ENCODE measurements at regions not wholly inside any gene's neighbourhood (a gene's known extent, or its start where the extent isn't known, plus 50 kb on each side); places are given as distances from the start of the nearest gene placed in this dataset.
"Not testable (repeated sequence)": the region's sequence is repeated elsewhere in the genome, so short reads cannot be mapped to it uniquely, and the experiment has no call there.

DNA sequence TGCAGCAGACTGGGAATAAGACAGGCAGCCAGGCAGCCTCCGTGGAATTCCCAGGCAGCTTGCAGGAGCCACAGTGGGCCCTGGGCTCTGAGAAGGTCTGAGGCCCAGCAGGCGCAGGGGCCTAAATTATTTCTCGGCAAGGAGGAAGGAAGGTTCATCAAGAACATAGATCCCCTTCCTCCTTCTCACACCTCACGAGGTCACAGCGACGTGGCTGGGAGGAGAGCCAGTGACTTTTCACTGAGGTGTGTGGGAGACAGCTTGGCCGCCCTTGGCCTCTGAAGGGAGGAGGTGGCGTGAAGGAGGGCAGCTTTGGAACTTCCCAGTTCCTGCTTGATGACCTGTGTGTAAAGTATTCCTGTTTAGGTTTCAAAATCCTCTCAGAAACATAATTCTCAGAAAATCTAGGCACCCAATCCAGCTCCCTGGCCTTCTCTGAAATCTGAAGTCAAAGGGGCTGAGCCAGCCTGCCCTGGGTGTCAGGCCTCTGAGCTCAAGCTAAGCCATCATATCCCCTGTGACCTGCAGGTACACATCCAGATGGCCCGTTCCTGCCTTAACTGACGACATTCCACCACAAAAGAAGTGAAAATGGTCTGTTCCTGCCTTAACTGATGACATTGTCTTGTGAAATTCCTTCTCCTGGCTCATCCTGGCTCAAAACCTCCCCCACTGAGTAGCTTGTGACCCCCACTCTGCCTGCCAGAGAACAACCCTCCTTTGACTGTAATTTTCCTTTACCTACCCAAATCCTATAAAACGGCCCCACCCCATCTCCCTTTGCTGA is 161.0 kb downstream of the ADRA2C start:
- H3K4me1 ChIP-seq (ENCODE audit: insufficient read depth, low read length, poor library complexity, severe bottlenecking); H3K27ac ChIP-seq (ENCODE audit: low read depth, low read length, poor library complexity, severe bottlenecking); BruUV-seq (replicated peaks); H3K4me3 ChIP-seq (ENCODE audit: low read depth, low read length, poor library complexity, severe bottlenecking); H3K36me3 ChIP-seq (ENCODE audit: insufficient read depth, low read length, poor library complexity, severe bottlenecking); DNase-seq (ENCODE audit: low spot score); H3K27me3 ChIP-seq (replicated peaks; ENCODE audit: insufficient read depth, low read depth, low read length, poor library complexity); POLR2A ChIA-PET (ENCODE audit: low non-redundant PET); H3K9me3 ChIP-seq (ENCODE audit: low read depth, low read length, poor library complexity, severe bottlenecking); intact Hi-C loops (cut with micrococcal nuclease; ENCODE audit: unreplicated experiment); CTCF ChIA-PET: not testable (repeated sequence)

DNA sequence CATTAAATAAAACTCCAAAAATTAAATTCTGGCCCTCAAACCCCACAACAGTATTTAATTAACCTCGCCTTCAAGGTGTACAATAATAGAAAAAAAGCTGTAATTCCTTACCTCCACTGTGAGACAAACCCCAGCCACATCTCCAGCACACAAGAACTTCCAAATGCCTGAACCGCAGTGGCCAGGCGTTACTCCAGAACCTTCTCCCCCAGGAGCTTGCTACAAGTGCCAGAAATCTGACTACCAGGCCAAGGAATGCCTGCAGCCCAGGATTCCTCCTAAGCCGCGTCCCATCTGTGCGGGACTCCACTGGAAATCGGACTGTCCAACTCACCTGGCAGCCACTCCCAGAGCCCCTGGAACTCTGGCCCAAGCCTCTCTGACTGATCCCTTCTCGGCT is 163.2 kb downstream of the ADRA2C start:
- H3K27ac ChIP-seq (ENCODE audit: low read depth, low read length, poor library complexity, severe bottlenecking); CTCF ChIA-PET; H3K27me3 ChIP-seq (replicated peaks; ENCODE audit: insufficient read depth, low read depth, low read length, poor library complexity); intact Hi-C loops (cut with micrococcal nuclease; ENCODE audit: unreplicated experiment); POLR2A ChIA-PET (ENCODE audit: low non-redundant PET); H3K4me1 ChIP-seq (ENCODE audit: insufficient read depth, low read length, poor library complexity, severe bottlenecking); DNase-seq (ENCODE audit: low spot score); H3K36me3 ChIP-seq (ENCODE audit: insufficient read depth, low read length, poor library complexity, severe bottlenecking); BruUV-seq (replicated peaks); H3K9me3 ChIP-seq (ENCODE audit: low read depth, low read length, poor library complexity, severe bottlenecking); H3K4me3 ChIP-seq (ENCODE audit: low read depth, low read length, poor library complexity, severe bottlenecking): not testable (repeated sequence)

DNA sequence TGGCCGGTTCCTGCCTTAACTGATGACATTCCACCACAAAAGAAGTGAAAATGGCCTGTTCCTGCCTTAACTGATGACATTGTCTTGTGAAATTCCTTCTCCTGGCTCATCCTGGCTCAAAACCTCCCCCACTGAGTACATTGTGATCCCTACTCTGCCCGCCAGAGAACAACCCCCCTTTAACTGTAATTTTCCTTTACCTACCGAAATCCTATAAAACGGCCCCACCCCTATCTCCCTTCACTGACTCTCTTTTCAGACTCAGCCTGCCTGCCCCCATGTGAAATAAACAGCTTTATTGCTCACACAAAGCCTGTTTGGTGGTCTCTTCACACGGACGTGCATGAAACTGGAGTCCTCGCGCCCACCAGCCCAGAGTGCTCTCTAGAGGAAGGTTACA is 166.5 kb downstream of the ADRA2C start:
- H3K9me3 ChIP-seq (ENCODE audit: low read depth, low read length, poor library complexity, severe bottlenecking); BruUV-seq (replicated peaks); CTCF ChIA-PET; H3K27me3 ChIP-seq (replicated peaks; ENCODE audit: insufficient read depth, low read depth, low read length, poor library complexity); H3K4me1 ChIP-seq (ENCODE audit: insufficient read depth, low read length, poor library complexity, severe bottlenecking); H3K36me3 ChIP-seq (ENCODE audit: insufficient read depth, low read length, poor library complexity, severe bottlenecking); intact Hi-C loops (cut with micrococcal nuclease; ENCODE audit: unreplicated experiment); POLR2A ChIA-PET (ENCODE audit: low non-redundant PET); DNase-seq (ENCODE audit: low spot score); H3K4me3 ChIP-seq (ENCODE audit: low read depth, low read length, poor library complexity, severe bottlenecking); H3K27ac ChIP-seq (ENCODE audit: low read depth, low read length, poor library complexity, severe bottlenecking): not testable (repeated sequence)

DNA sequence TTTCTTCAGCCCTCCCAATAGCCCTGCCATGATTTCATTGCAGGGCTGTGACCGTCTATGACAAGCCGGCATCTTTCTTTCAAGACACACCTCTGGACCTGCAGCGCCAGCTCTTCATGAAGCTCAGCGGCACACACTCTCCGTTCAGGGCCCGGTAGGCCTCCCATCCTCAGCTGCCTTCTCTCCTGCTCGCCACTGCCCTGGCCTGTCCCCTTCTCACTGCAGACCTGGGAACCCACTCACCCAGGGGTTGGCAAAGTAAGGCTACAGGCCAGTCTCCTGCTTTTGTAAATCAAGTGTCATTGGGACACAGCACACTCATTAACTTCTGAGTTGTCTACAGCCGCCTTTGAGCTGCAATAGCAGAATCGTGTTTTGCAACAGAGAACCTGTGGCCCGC is 169.2 kb downstream of the ADRA2C start:
- H3K27ac ChIP-seq (ENCODE audit: low read depth, low read length, poor library complexity, severe bottlenecking); H3K9me3 ChIP-seq (ENCODE audit: low read depth, low read length, poor library complexity, severe bottlenecking); H3K4me1 ChIP-seq (ENCODE audit: insufficient read depth, low read length, poor library complexity, severe bottlenecking); CTCF ChIA-PET; H3K4me3 ChIP-seq (ENCODE audit: low read depth, low read length, poor library complexity, severe bottlenecking); BruUV-seq (replicated peaks); POLR2A ChIA-PET (ENCODE audit: low non-redundant PET); H3K36me3 ChIP-seq (ENCODE audit: insufficient read depth, low read length, poor library complexity, severe bottlenecking); intact Hi-C loops (cut with micrococcal nuclease; ENCODE audit: unreplicated experiment); H3K27me3 ChIP-seq (replicated peaks; ENCODE audit: insufficient read depth, low read depth, low read length, poor library complexity); DNase-seq (ENCODE audit: low spot score): not testable (repeated sequence)

DNA sequence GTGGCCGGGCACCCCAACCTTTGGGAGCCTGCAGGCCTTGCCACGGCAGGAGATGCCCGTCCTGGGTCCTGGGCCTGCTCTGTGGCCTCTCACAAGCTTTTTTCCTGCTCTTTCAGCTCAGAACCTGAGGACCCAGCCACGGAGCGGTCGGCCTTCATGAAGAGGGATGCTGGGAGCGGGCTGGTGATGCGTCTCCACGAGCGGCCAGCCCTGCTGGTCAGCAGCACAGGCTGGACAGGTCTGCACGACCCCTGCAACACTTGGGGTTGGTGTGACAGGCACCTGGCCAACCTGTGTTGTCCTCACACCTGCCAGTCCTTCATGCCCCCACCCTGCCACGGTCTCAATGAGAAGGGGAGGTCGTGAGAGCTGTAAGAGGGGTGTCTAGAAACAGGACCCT is 170.0 kb downstream of the ADRA2C start:
- POLR2A ChIA-PET (ENCODE audit: low non-redundant PET): no interaction called here
- intact Hi-C loops (cut with micrococcal nuclease; ENCODE audit: unreplicated experiment): no loop called here
- no peak overlapping the region for H3K27ac ChIP-seq (ENCODE audit: low read depth, low read length, poor library complexity, severe bottlenecking)
- no peaks in the 10 kb centered on the region for H3K36me3 ChIP-seq (ENCODE audit: insufficient read depth, low read length, poor library complexity, severe bottlenecking)
- no peaks in the 10 kb centered on the region for H3K9me3 ChIP-seq (ENCODE audit: low read depth, low read length, poor library complexity, severe bottlenecking)
- no TSS peak for BruUV-seq (replicated peaks)
- CTCF ChIA-PET: no interaction called here
- no peaks in the 10 kb centered on the region for H3K27me3 ChIP-seq (replicated peaks; ENCODE audit: insufficient read depth, low read depth, low read length, poor library complexity)
- no peak for TF ChIP-seq EZH2 (IDR thresholded peaks at IDR 0.05; ENCODE audit: borderline replicate concordance, low read depth, low read length, poor library complexity, severe bottlenecking)
- TF ChIP-seq, protein P1, sequence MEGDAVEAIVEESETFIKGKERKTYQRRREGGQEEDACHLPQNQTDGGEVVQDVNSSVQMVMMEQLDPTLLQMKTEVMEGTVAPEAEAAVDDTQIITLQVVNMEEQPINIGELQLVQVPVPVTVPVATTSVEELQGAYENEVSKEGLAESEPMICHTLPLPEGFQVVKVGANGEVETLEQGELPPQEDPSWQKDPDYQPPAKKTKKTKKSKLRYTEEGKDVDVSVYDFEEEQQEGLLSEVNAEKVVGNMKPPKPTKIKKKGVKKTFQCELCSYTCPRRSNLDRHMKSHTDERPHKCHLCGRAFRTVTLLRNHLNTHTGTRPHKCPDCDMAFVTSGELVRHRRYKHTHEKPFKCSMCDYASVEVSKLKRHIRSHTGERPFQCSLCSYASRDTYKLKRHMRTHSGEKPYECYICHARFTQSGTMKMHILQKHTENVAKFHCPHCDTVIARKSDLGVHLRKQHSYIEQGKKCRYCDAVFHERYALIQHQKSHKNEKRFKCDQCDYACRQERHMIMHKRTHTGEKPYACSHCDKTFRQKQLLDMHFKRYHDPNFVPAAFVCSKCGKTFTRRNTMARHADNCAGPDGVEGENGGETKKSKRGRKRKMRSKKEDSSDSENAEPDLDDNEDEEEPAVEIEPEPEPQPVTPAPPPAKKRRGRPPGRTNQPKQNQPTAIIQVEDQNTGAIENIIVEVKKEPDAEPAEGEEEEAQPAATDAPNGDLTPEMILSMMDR (conservative IDR thresholded peaks at IDR 0.05; ENCODE audit: low read depth, low read length): no peak
- no peak for DNase-seq (ENCODE audit: low spot score)
- no peaks in the 10 kb centered on the region for H3K4me1 ChIP-seq (ENCODE audit: insufficient read depth, low read length, poor library complexity, severe bottlenecking)
- H3K4me3 ChIP-seq (ENCODE audit: low read depth, low read length, poor library complexity, severe bottlenecking): no peak overlapping the region

DNA sequence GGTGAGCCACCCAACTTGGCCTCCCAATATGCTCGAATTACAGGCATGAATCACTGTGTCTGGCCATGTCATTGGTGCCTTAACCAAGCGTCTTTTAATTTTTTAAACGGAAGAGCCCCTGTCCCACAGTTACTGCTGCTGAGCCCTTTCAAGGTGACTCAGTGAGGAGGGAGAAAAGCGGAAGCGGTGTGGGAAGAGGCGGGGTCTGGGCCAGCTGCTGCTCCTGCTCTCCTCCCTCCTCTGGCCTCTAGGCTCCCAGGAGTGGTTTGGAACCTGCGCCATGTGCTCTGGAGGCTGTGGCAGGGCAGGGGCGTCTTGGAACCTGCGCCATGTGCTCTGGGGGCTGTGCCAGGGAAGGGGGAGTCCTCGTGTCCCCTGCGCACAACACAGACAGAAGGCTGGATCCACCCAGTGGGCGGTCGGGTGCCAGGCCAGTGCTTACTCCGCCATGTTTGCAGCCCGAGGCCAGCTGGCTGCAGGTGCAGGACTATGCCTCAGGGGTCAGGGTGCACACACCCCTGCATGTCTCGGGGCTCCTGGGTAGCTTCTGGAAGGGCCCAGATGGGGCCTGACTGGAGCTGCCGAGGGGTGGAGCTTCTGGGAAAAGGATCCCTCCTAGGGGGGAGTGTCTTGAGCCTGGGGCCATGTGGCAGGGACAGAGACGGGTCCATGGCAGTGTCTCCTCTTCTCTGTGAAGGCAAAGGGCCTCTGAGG is 171.8 kb downstream of the ADRA2C start:
- H3K9me3 ChIP-seq (ENCODE audit: low read depth, low read length, poor library complexity, severe bottlenecking); intact Hi-C loops (cut with micrococcal nuclease; ENCODE audit: unreplicated experiment); DNase-seq (ENCODE audit: low spot score); CTCF ChIA-PET; H3K4me1 ChIP-seq (ENCODE audit: insufficient read depth, low read length, poor library complexity, severe bottlenecking); H3K27ac ChIP-seq (ENCODE audit: low read depth, low read length, poor library complexity, severe bottlenecking); BruUV-seq (replicated peaks); H3K4me3 ChIP-seq (ENCODE audit: low read depth, low read length, poor library complexity, severe bottlenecking); H3K27me3 ChIP-seq (replicated peaks; ENCODE audit: insufficient read depth, low read depth, low read length, poor library complexity); H3K36me3 ChIP-seq (ENCODE audit: insufficient read depth, low read length, poor library complexity, severe bottlenecking); POLR2A ChIA-PET (ENCODE audit: low non-redundant PET): not testable (repeated sequence)

DNA sequence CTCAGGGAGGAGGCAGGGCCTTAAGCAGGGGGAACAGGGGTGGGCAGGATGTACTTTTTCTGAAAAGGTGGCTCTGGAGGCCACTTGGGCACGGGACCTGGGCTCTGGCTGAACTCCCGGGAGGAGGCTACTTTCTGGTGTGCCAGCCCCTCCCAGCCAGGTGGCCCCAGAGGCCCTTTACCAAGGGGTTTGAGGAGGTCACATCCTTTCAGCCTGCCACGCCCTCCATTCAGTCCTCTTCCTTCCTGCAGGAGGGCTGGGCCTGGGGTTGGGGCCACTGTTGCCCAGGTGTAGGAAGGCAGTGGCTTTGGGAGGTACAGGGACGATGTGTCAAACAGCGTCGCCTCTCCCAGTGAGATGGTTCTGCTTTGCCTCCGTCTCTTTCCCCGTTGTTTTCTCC is 172.5 kb downstream of the ADRA2C start:
- H3K4me1 ChIP-seq (ENCODE audit: insufficient read depth, low read length, poor library complexity, severe bottlenecking); H3K9me3 ChIP-seq (ENCODE audit: low read depth, low read length, poor library complexity, severe bottlenecking); DNase-seq (ENCODE audit: low spot score); H3K36me3 ChIP-seq (ENCODE audit: insufficient read depth, low read length, poor library complexity, severe bottlenecking); H3K27me3 ChIP-seq (replicated peaks; ENCODE audit: insufficient read depth, low read depth, low read length, poor library complexity); BruUV-seq (replicated peaks); H3K4me3 ChIP-seq (ENCODE audit: low read depth, low read length, poor library complexity, severe bottlenecking); H3K27ac ChIP-seq (ENCODE audit: low read depth, low read length, poor library complexity, severe bottlenecking); POLR2A ChIA-PET (ENCODE audit: low non-redundant PET); intact Hi-C loops (cut with micrococcal nuclease; ENCODE audit: unreplicated experiment): not testable (repeated sequence)
- CTCF ChIA-PET: interaction anchor here (0.7 kb wide), 1 partner anchor 391 kb away, joined by 3 read pairs; no protein-coding TSS in a partner anchor

All from A673 (cell line).